Transverse colon (tissue), 4 donors: ENCODE measurements at regions not wholly inside any gene's neighbourhood (a gene's known extent, or its start where the extent isn't known, plus 50 kb on each side); places are given as distances from the start of the nearest gene placed in this dataset.
"Not testable (repeated sequence)": the region's sequence is repeated elsewhere in the genome, so short reads cannot be mapped to it uniquely, and the experiment has no call there.

Experiments
- DNase-seq: peaks from one replicate; pipeline ENCODE4 v3.0.0-alpha.2; 2019
- H3K27ac ChIP-seq, 4 donors: fragments of 200-600 bp; sonication (generic); 2 replicates each; pipeline ENCODE4 v1.5.1; 2016 to 2018; ENCODE audit warnings: inconsistent platforms in 4 of 4
- H3K27me3 ChIP-seq: fragments of 200-600 bp; sonication (generic); 2 replicates; pipeline ENCODE4 v1.5.1; 2017; ENCODE audit warnings: inconsistent platforms
- H3K36me3 ChIP-seq, 4 donors: fragments of 200-600 bp; sonication (generic); 2 replicates each; pipeline ENCODE4 v1.5.1; 2017 to 2019; ENCODE audit warnings: inconsistent platforms in 4 of 4
- H3K4me1 ChIP-seq, 4 donors: fragments of 200-600 bp; sonication (generic); 2 replicates each; pipeline ENCODE4 v1.5.1; 2017 to 2020; ENCODE audit warnings: inconsistent platforms in 4 of 4
- H3K4me3 ChIP-seq, 4 donors: fragments of 200-600 bp; sonication (generic); 1 replicate in 1 of 4; 2 replicates in 3 of 4; pipeline versions ENCODE4 v1.5.1 to v1.6.1; 2017 to 2019; ENCODE audit warnings: inconsistent platforms in 4 of 4
- H3K9me3 ChIP-seq, 2 donors: fragments of 200-600 bp; sonication (generic); 2 replicates each; pipeline ENCODE4 v1.5.1; 2017 to 2019; ENCODE audit warnings: inconsistent platforms in 2 of 2
- CTCF ChIP-seq, 5 experiments: fragments of 200-600 bp in 3 of 5; fragments of 450-650 bp in 2 of 5; sonication (generic) in 3 of 5; IDR thresholded peaks; 1 replicate in 2 of 5; 2 replicates in 3 of 5; pipeline ENCODE4 v1.5.1; 2016 to 2017; ENCODE audit warnings: antibody characterized with exemption in 5 of 5, inconsistent platforms in 3 of 5, mild to moderate bottlenecking in 2 of 5, moderate library complexity in 1 of 5
- EP300 ChIP-seq: sonication (generic); formaldehyde crosslinking; IDR thresholded peaks from one replicate; pipeline ENCODE4 v1.6.1; 2017; ENCODE audit warnings: antibody characterized with exemption, low read depth
- POLR2A ChIP-seq: fragments of 450-650 bp; IDR thresholded peaks from one replicate; pipeline ENCODE4 v1.6.1; 2016; ENCODE audit warnings: antibody characterized with exemption, mild to moderate bottlenecking, moderate library complexity
- POLR2AphosphoS5 ChIP-seq, 3 donors: sonication (generic); formaldehyde crosslinking; IDR thresholded peaks; one replicate each; pipeline ENCODE4 v1.6.1; 2016; ENCODE audit warnings: antibody characterized with exemption in 3 of 3
- WGBS, 2 donors: methylation state at CpG; one replicate each; pipeline ENCODE4 v1.1.5; 2018; ENCODE audit warnings: low coverage in 1 of 2; 5-methylcytosine and 5-hydroxymethylcytosine counted together
- in situ Hi-C, 4 donors: fragments of 200-750 bp; cut with MboI; loops; one replicate each; pipeline versions ENCODE4 v1.15.0 to v1.15.1; 2017; ENCODE audit warnings: low sequenced_read_pairs in 3 of 4, low pct_ligation_motif_present in 1 of 4, low pct_unique_long_range_greater_than_20kb in 1 of 4
- intact Hi-C: fragments of 100-400 bp; cut with DNase I; formaldehyde crosslinking; loops from one replicate; pipeline ENCODE4 v1.15.1; 2023; ENCODE audit warnings: low total_unique reads

GRCh38 chr7:8841171-8841570, 407.8 kb downstream of the NXPH1 start:
- in situ Hi-C loops = no loop called here
- no peaks in the 10 kb centered on the region for H3K4me1 ChIP-seq
- intact Hi-C loops = no loop called here
- TF ChIP-seq CTCF (IDR thresholded peaks at IDR 0.05) (no peak), EP300 (no peak), POLR2A (no peak), POLR2AphosphoS5 (IDR thresholded peaks at IDR 0.05) (no peak)
- H3K27me3 ChIP-seq = no peaks in the 10 kb centered on the region
- H3K36me3 ChIP-seq = no peaks in the 10 kb centered on the region
- no peak overlapping the region for H3K4me3 ChIP-seq
- H3K9me3 ChIP-seq = no peaks in the 10 kb centered on the region
- no peak for DNase-seq
- H3K27ac ChIP-seq = no peak overlapping the region

GRCh38 chr7:8871716-8872115, 438.3 kb downstream of the NXPH1 start:
- Histone ChIP-seq H3K27ac (no peak overlapping the region), H3K4me1 (no peaks in the 10 kb centered on the region), H3K4me3 (no peak overlapping the region), H3K36me3 (no peaks in the 10 kb centered on the region), H3K9me3 (no peaks in the 10 kb centered on the region), H3K27me3 (no peaks in the 10 kb centered on the region)
- TF ChIP-seq EP300 = no peak
- TF ChIP-seq POLR2AphosphoS5 (IDR thresholded peaks at IDR 0.05) = no peak
- TF ChIP-seq POLR2A = no peak
- no peak for TF ChIP-seq CTCF (IDR thresholded peaks at IDR 0.05)
- in situ Hi-C loops (no loop called here), intact Hi-C loops (no loop called here)
- WGBS, 2 donors = 90 to 100% methylated on average over 1 to 2 of the region's 2 CpGs
- DNase-seq = no peak

GRCh38 chr7:8881916-8882315, 448.5 kb downstream of the NXPH1 start:
- in situ Hi-C loops = no loop called here
- TF ChIP-seq POLR2A = no peak
- no peak for TF ChIP-seq POLR2AphosphoS5 (IDR thresholded peaks at IDR 0.05)
- no peak for TF ChIP-seq EP300
- TF ChIP-seq CTCF (IDR thresholded peaks at IDR 0.05) = no peak
- no peak overlapping the region for H3K27ac ChIP-seq
- no peaks in the 10 kb centered on the region for H3K27me3 ChIP-seq
- no peak overlapping the region for H3K4me3 ChIP-seq
- H3K9me3 ChIP-seq = no peaks in the 10 kb centered on the region
- intact Hi-C loops = no loop called here
- 74 to 80% methylated on average over 2 of the region's 2 CpGs for WGBS, 2 donors
- H3K4me1 ChIP-seq = no peaks in the 10 kb centered on the region
- no peaks in the 10 kb centered on the region for H3K36me3 ChIP-seq
- DNase-seq = no peak

- no peak overlapping the region for H3K4me3 ChIP-seq
- H3K4me1 ChIP-seq = no peaks in the 10 kb centered on the region
- H3K27me3 ChIP-seq = no peaks in the 10 kb centered on the region
- H3K36me3 ChIP-seq = no peaks in the 10 kb centered on the region
- no peaks in the 10 kb centered on the region for H3K9me3 ChIP-seq
- intact Hi-C loops = no loop called here
- in situ Hi-C loops = no loop called here
- no peak overlapping the region for H3K27ac ChIP-seq
- DNase-seq = no peak
- TF ChIP-seq EP300 = no peak
- no peak for TF ChIP-seq POLR2A
- TF ChIP-seq POLR2AphosphoS5 (IDR thresholded peaks at IDR 0.05) = no peak
- TF ChIP-seq CTCF (IDR thresholded peaks at IDR 0.05) = no peak
Measured at GRCh38 chr7:8885480-8886000, 452.1 kb downstream of the NXPH1 start.

GRCh38 chr7:8890346-8890745, 456.9 kb downstream of the NXPH1 start:
- H3K27ac ChIP-seq, H3K4me3 ChIP-seq, H3K9me3 ChIP-seq, intact Hi-C loops, DNase-seq, in situ Hi-C loops, H3K36me3 ChIP-seq, H3K4me1 ChIP-seq, H3K27me3 ChIP-seq: not testable (repeated sequence)
- WGBS, 2 donors = 94% methylated on average over 30 of the region's 30 CpGs; no CpG with 5 or more reads in 1 of the 2 donors
